Liver (tissue), 8 donors: ENCODE measurements at regions not wholly inside any gene's neighbourhood (a gene's known extent, or its start where the extent isn't known, plus 50 kb on each side); places are given as distances from the start of the nearest gene placed in this dataset.

Experiments used
- DNase-seq: peaks from one replicate; pipeline ENCODE4 v3.0.0-alpha.2; 2017; ENCODE audit warnings: low spot score
- H3K27ac ChIP-seq, 2 donors: one replicate each; pipeline ENCODE4 v1.7.0; 2013; ENCODE audit warnings: inconsistent platforms in 2 of 2, low read length in 2 of 2, control low read depth in 1 of 2, low read depth in 1 of 2, mild to moderate bottlenecking in 1 of 2
- H3K27me3 ChIP-seq, 4 donors: one replicate each; pipeline versions ENCODE4 v1.6.1 to v1.7.0; 2013; ENCODE audit warnings: low read length in 3 of 4, inconsistent platforms in 1 of 4, mild to moderate bottlenecking in 1 of 4, moderate library complexity in 1 of 4; ENCODE audit not compliant: control insufficient read depth in 4 of 4, insufficient read depth in 4 of 4
- H3K36me3 ChIP-seq, 4 donors: one replicate each; pipeline versions ENCODE4 v1.6.1 to v1.7.0; 2013; ENCODE audit warnings: low read length in 3 of 4, mild to moderate bottlenecking in 3 of 4, low read depth in 1 of 4, moderate library complexity in 1 of 4; ENCODE audit not compliant: control insufficient read depth in 4 of 4, insufficient read depth in 3 of 4
- H3K4me1 ChIP-seq, 4 donors: one replicate each; pipeline versions ENCODE4 v1.6.1 to v1.7.0; 2013; ENCODE audit warnings: low read length in 3 of 4, mild to moderate bottlenecking in 3 of 4, moderate library complexity in 1 of 4; ENCODE audit not compliant: control insufficient read depth in 4 of 4, insufficient read depth in 4 of 4
- H3K4me3 ChIP-seq, 3 donors: one replicate each; pipeline versions ENCODE4 v1.6.1 to v1.7.0; 2013; ENCODE audit warnings: low read length in 3 of 3, control low read depth in 1 of 3, low read depth in 1 of 3, mild to moderate bottlenecking in 1 of 3
- H3K9ac ChIP-seq, 2 donors: one replicate each; pipeline ENCODE4 v1.7.0; 2013; ENCODE audit warnings: low read length in 2 of 2, mild to moderate bottlenecking in 2 of 2, moderate library complexity in 2 of 2, control low read depth in 1 of 2, low read depth in 1 of 2
- H3K9me3 ChIP-seq, 4 donors: one replicate each; pipeline versions ENCODE4 v1.6.1 to v1.7.0; 2013; ENCODE audit warnings: low read length in 3 of 4; ENCODE audit not compliant: control insufficient read depth in 4 of 4
- EGR1 ChIP-seq, 2 donors: IDR thresholded peaks; 2 replicates each; pipeline ENCODE4 v1.6.1; 2016 to 2018; ENCODE audit warnings: antibody characterized with exemption in 2 of 2, low read depth in 2 of 2
- FOXA1 ChIP-seq: IDR thresholded peaks from 2 replicates; pipeline ENCODE4 v1.6.1; 2016; ENCODE audit warnings: antibody characterized with exemption
- FOXA2 ChIP-seq: IDR thresholded peaks from 2 replicates; pipeline ENCODE4 v1.6.1; 2016; ENCODE audit warnings: antibody characterized with exemption
- GABPA ChIP-seq, 2 donors: IDR thresholded peaks in 1 of 2; conservative IDR thresholded peaks in 1 of 2; 2 replicates each; pipeline ENCODE4 v1.6.1; 2016; ENCODE audit warnings: antibody characterized with exemption in 2 of 2, mild to moderate bottlenecking in 1 of 2, moderate library complexity in 1 of 2
- JUND ChIP-seq, 2 donors: IDR thresholded peaks; 2 replicates each; pipeline ENCODE4 v1.6.1; 2016; ENCODE audit warnings: antibody characterized with exemption in 2 of 2
- RXRA ChIP-seq, 2 donors: IDR thresholded peaks; 2 replicates each; pipeline ENCODE4 v1.6.1; 2017 to 2018; ENCODE audit warnings: antibody characterized with exemption in 2 of 2, mild to moderate bottlenecking in 1 of 2
- SP1 ChIP-seq: IDR thresholded peaks from 2 replicates; pipeline ENCODE4 v1.6.1; 2018; ENCODE audit warnings: antibody characterized with exemption, mild to moderate bottlenecking
- YY1 ChIP-seq: IDR thresholded peaks from 2 replicates; pipeline ENCODE4 v1.6.1; 2016; ENCODE audit warnings: antibody characterized with exemption, mild to moderate bottlenecking
- WGBS: extraction: QIAGEN DNeasy Blood & Tissue Kit; methylation state at CpG from one replicate; pipeline ENCODE4 v1.1.7; 2013; 5-methylcytosine and 5-hydroxymethylcytosine counted together
- TF ChIP-seq, protein P1 (sequence below): IDR thresholded peaks from 2 replicates; pipeline ENCODE4 v1.6.1; 2016; ENCODE audit warnings: antibody characterized with exemption
- TF ChIP-seq, protein P2 (sequence below): IDR thresholded peaks from 2 replicates; pipeline ENCODE4 v1.6.1; 2016; ENCODE audit warnings: antibody characterized with exemption, mild to moderate bottlenecking
- TF ChIP-seq, protein P3 (sequence below): IDR thresholded peaks from 2 replicates; pipeline ENCODE4 v1.6.1; 2016; ENCODE audit warnings: antibody characterized with exemption
- TF ChIP-seq, protein P4 (sequence below): fragments of 150-350 bp; IDR thresholded peaks from 2 replicates; pipeline ENCODE4 v1.5.1; 2017; ENCODE audit warnings: improper control_type of control experiment, low read depth, low read length; ENCODE audit not compliant: missing input control
- TF ChIP-seq, protein P5 (sequence below): IDR thresholded peaks from 2 replicates; pipeline ENCODE4 v1.6.1; 2016; ENCODE audit warnings: antibody characterized with exemption
- donor health status: healthy.
- donor health status: healthy.
- donor health status: healthy.
- donor health status: healthy.
- donor health status: healthy.

DNA sequence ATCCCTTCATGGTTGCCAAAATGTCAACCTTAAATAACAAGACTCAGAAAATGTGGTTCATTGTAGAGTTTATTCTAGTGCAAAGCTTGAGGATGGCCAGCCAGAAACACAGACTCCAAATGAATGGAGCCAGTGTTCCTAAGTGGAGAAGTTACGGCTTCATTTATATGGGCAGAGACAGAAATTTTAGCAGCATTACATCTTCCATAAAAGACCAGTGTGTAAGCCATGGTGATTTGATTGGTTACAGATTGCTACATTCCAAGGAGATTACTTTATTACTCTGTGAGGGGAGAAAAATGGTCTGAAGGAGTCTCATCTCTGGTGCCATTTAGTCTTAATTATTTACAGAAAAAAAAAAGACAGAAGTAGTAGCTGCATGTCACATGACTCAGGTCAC lies 97.8 kb downstream of the OTOR start:
- WGBS: 86% methylated on average over 1 of the region's 1 CpG
- no peaks in the 10 kb centered on the region for H3K36me3 ChIP-seq
- no peaks in the 10 kb centered on the region for H3K9me3 ChIP-seq
- peaks cover 0 to 5% (median 0%) of the 10 kb centered on the region in 4 donors for H3K27me3 ChIP-seq
- H3K4me3 ChIP-seq: no peak overlapping the region
- H3K9ac ChIP-seq: no peak overlapping the region
- H3K4me1 ChIP-seq: no peaks in the 10 kb centered on the region
- H3K27ac ChIP-seq: no peak overlapping the region
- no peak for DNase-seq
- TF ChIP-seq YY1 (no peak), SP1 (no peak), EGR1 (IDR thresholded peaks at IDR 0.05; ENCODE audit: low read depth in 2 of 2) (no peak), FOXA1 (no peak), FOXA2 (no peak), JUND (IDR thresholded peaks at IDR 0.05) (no peak), RXRA (IDR thresholded peaks at IDR 0.05) (no peak), GABPA (IDR thresholded peaks at IDR 0.05 in 1 of 2, conservative IDR thresholded peaks at IDR 0.05 in 1 of 2) (no peak)
- TF ChIP-seq, protein P1, sequence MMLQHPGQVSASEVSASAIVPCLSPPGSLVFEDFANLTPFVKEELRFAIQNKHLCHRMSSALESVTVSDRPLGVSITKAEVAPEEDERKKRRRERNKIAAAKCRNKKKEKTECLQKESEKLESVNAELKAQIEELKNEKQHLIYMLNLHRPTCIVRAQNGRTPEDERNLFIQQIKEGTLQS: no peak
- TF ChIP-seq, protein P2, sequence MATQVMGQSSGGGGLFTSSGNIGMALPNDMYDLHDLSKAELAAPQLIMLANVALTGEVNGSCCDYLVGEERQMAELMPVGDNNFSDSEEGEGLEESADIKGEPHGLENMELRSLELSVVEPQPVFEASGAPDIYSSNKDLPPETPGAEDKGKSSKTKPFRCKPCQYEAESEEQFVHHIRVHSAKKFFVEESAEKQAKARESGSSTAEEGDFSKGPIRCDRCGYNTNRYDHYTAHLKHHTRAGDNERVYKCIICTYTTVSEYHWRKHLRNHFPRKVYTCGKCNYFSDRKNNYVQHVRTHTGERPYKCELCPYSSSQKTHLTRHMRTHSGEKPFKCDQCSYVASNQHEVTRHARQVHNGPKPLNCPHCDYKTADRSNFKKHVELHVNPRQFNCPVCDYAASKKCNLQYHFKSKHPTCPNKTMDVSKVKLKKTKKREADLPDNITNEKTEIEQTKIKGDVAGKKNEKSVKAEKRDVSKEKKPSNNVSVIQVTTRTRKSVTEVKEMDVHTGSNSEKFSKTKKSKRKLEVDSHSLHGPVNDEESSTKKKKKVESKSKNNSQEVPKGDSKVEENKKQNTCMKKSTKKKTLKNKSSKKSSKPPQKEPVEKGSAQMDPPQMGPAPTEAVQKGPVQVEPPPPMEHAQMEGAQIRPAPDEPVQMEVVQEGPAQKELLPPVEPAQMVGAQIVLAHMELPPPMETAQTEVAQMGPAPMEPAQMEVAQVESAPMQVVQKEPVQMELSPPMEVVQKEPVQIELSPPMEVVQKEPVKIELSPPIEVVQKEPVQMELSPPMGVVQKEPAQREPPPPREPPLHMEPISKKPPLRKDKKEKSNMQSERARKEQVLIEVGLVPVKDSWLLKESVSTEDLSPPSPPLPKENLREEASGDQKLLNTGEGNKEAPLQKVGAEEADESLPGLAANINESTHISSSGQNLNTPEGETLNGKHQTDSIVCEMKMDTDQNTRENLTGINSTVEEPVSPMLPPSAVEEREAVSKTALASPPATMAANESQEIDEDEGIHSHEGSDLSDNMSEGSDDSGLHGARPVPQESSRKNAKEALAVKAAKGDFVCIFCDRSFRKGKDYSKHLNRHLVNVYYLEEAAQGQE: no peak
- TF ChIP-seq, protein P3, sequence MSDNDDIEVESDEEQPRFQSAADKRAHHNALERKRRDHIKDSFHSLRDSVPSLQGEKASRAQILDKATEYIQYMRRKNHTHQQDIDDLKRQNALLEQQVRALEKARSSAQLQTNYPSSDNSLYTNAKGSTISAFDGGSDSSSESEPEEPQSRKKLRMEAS: no peak
- TF ChIP-seq, protein P4, sequence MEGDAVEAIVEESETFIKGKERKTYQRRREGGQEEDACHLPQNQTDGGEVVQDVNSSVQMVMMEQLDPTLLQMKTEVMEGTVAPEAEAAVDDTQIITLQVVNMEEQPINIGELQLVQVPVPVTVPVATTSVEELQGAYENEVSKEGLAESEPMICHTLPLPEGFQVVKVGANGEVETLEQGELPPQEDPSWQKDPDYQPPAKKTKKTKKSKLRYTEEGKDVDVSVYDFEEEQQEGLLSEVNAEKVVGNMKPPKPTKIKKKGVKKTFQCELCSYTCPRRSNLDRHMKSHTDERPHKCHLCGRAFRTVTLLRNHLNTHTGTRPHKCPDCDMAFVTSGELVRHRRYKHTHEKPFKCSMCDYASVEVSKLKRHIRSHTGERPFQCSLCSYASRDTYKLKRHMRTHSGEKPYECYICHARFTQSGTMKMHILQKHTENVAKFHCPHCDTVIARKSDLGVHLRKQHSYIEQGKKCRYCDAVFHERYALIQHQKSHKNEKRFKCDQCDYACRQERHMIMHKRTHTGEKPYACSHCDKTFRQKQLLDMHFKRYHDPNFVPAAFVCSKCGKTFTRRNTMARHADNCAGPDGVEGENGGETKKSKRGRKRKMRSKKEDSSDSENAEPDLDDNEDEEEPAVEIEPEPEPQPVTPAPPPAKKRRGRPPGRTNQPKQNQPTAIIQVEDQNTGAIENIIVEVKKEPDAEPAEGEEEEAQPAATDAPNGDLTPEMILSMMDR: no peak

DNA sequence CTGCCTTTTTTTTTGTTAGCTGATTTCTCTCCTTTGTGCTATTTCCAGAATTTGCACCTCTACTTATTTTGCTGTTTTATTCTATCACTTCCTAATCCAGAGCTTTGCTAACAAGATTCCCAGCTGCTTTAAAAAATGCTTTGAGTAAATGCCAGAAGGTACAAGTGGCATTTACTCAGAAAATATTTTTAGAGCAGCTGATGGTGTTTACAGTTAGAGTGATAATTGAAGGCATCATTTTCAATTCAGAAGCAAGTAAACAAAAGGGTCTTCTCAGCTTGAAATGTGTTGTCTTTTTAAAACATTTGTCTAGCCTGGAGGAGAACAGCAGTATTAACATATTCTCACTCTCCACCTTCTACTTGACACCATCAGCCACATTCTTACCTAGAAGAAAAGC lies 99.9 kb downstream of the OTOR start:
- no peak for DNase-seq
- Histone ChIP-seq H3K4me1 (no peaks in the 10 kb centered on the region), H3K27ac (no peak overlapping the region), H3K27me3 (peaks cover 0 to 5% (median 0%) of the 10 kb centered on the region in 4 donors), H3K4me3 (no peak overlapping the region), H3K36me3 (no peaks in the 10 kb centered on the region), H3K9ac (no peak overlapping the region), H3K9me3 (no peaks in the 10 kb centered on the region)
- TF ChIP-seq, protein P5, sequence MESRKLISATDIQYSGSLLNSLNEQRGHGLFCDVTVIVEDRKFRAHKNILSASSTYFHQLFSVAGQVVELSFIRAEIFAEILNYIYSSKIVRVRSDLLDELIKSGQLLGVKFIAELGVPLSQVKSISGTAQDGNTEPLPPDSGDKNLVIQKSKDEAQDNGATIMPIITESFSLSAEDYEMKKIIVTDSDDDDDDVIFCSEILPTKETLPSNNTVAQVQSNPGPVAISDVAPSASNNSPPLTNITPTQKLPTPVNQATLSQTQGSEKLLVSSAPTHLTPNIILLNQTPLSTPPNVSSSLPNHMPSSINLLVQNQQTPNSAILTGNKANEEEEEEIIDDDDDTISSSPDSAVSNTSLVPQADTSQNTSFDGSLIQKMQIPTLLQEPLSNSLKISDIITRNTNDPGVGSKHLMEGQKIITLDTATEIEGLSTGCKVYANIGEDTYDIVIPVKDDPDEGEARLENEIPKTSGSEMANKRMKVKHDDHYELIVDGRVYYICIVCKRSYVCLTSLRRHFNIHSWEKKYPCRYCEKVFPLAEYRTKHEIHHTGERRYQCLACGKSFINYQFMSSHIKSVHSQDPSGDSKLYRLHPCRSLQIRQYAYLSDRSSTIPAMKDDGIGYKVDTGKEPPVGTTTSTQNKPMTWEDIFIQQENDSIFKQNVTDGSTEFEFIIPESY: no peak
- TF ChIP-seq SP1 (no peak), RXRA (IDR thresholded peaks at IDR 0.05) (no peak)
